IMR-90 (cell line): ENCODE measurements at regions not wholly inside any gene's neighbourhood (a gene's known extent, or its start where the extent isn't known, plus 50 kb on each side); places are given as distances from the start of the nearest gene placed in this dataset.

Experiments
- ATAC-seq: fragments of 200-7000 bp; cut with Tn5 transposase; 2 replicates; pipeline ENCODE4 v1.9.1; 2020; ENCODE audit warnings: low read depth, mild to moderate bottlenecking, moderate library complexity
- BruUV-seq: library from RNA; stranded (reverse); fragments of 400-500 nt; replicated peaks from 2 replicates; lab custom pipeline; 2021; lab: Mats Ljungman, UMichigan
- CTCF ChIA-PET: fragments of 300-600 bp; formaldehyde crosslinking; extraction: SDS; loops from one replicate; lab custom pipeline; 2021; ENCODE audit warnings: antibody characterized with exemption; lab: Yijun Ruan, JAX
- POLR2A ChIA-PET: fragments of 300-600 bp; sonication (Branson Sonifier 250); formaldehyde crosslinking; loops from one replicate; lab custom pipeline; 2022; ENCODE audit warnings: antibody characterized with exemption; ENCODE audit not compliant: unreplicated experiment; lab: Charles Lee
- DNase-seq: peaks from one replicate; pipeline ENCODE4 v3.0.0; 2013
- H2AFZ ChIP-seq: replicated peaks from 2 replicates; pipeline ENCODE3; 2013; ENCODE audit warnings: low read length, mild to moderate bottlenecking; ENCODE audit not compliant: poor library complexity
- H2AK5ac ChIP-seq: 2 replicates; pipeline ENCODE4 v1.6.1; 2013; ENCODE audit warnings: low read depth, low read length, inconsistent platforms
- H2AK9ac ChIP-seq: replicated peaks from 2 replicates; pipeline ENCODE3; 2013; ENCODE audit warnings: mild to moderate bottlenecking, low read depth, low read length, moderate library complexity; ENCODE audit not compliant: poor library complexity
- H2BK120ac ChIP-seq: 2 replicates; pipeline ENCODE4 v1.6.1; 2013; ENCODE audit warnings: low read depth, low read length, inconsistent platforms
- H2BK15ac ChIP-seq: 3 replicates; pipeline ENCODE4 v1.6.1; 2013; ENCODE audit warnings: low read depth, low read length, inconsistent platforms
- H2BK20ac ChIP-seq: 2 replicates; pipeline ENCODE4 v1.6.1; 2013; ENCODE audit warnings: low read depth, mild to moderate bottlenecking, inconsistent platforms, low read length, moderate library complexity
- H2BK5ac ChIP-seq: 2 replicates; pipeline ENCODE4 v1.6.1; 2013; ENCODE audit warnings: mild to moderate bottlenecking, low read depth, low read length, inconsistent platforms; ENCODE audit not compliant: poor library complexity, severe bottlenecking
- H3K14ac ChIP-seq: replicated peaks from 2 replicates; pipeline ENCODE4 v1.6.1; 2013; ENCODE audit warnings: low read depth, low read length, inconsistent platforms
- H3K18ac ChIP-seq: 2 replicates; pipeline ENCODE4 v1.6.1; 2013; ENCODE audit warnings: low read depth, low read length, control low read depth
- H3K23ac ChIP-seq: 2 replicates; pipeline ENCODE4 v1.6.1; 2013; ENCODE audit warnings: low read depth, low read length, inconsistent platforms
- H3K27ac ChIP-seq: 2 replicates; pipeline ENCODE4 v1.5.1; 2013; ENCODE audit warnings: mild to moderate bottlenecking, control low read depth, low read length; ENCODE audit not compliant: insufficient read depth
- H3K27me3 ChIP-seq: 2 replicates; pipeline ENCODE4 v1.6.1; 2013; ENCODE audit warnings: low read length; ENCODE audit not compliant: control insufficient read depth, insufficient read depth
- H3K36me3 ChIP-seq: 2 replicates; pipeline ENCODE4 v1.6.1; 2013; ENCODE audit warnings: low read length, mixed read lengths; ENCODE audit not compliant: control insufficient read depth, insufficient read depth
- H3K4ac ChIP-seq: 2 replicates; pipeline ENCODE4 v1.6.1; 2013; ENCODE audit warnings: low read depth, low read length, inconsistent platforms
- H3K4me1 ChIP-seq: 2 replicates; pipeline ENCODE4 v1.6.1; 2013; ENCODE audit warnings: low read length, mixed read lengths; ENCODE audit not compliant: control insufficient read depth, insufficient read depth
- H3K4me2 ChIP-seq: 2 replicates; pipeline ENCODE4 v1.6.1; 2013; ENCODE audit warnings: low read depth, mild to moderate bottlenecking, control low read depth, low read length, moderate library complexity
- H3K4me3 ChIP-seq: 2 replicates; pipeline ENCODE4 v1.5.1; 2013; ENCODE audit warnings: low read depth, mild to moderate bottlenecking, control low read depth, low read length, moderate library complexity; ENCODE audit not compliant: insufficient read depth
- H3K56ac ChIP-seq: 2 replicates; pipeline ENCODE4 v1.6.1; 2013; ENCODE audit warnings: low read length, inconsistent platforms; ENCODE audit not compliant: insufficient read depth; ENCODE audit errors: extremely low read depth
- H3K79me1 ChIP-seq, 2 experiments: 2 replicates each; pipeline ENCODE4 v1.6.1; 2013; ENCODE audit warnings: low read length in 2 of 2, inconsistent platforms in 1 of 2, low read depth in 1 of 2
- H3K9ac ChIP-seq: 2 replicates; pipeline ENCODE4 v1.6.1; 2013; ENCODE audit warnings: low read depth, low read length, control low read depth
- H3K9me1 ChIP-seq: 2 replicates; pipeline ENCODE4 v1.6.1; 2013; ENCODE audit warnings: low read length, inconsistent platforms; ENCODE audit not compliant: insufficient read depth
- H3K9me3 ChIP-seq: 2 replicates; pipeline ENCODE4 v1.6.1; 2013; ENCODE audit warnings: low read length; ENCODE audit not compliant: control insufficient read depth, insufficient read depth
- H4K20me1 ChIP-seq: 2 replicates; pipeline ENCODE4 v1.6.1; 2013; ENCODE audit warnings: low read length, inconsistent platforms; ENCODE audit not compliant: insufficient read depth
- H4K5ac ChIP-seq: 2 replicates; pipeline ENCODE4 v1.6.1; 2013; ENCODE audit warnings: mild to moderate bottlenecking, low read depth, low read length, control low read depth
- H4K8ac ChIP-seq, 2 experiments: 2 replicates each; pipeline ENCODE4 v1.6.1; 2013; ENCODE audit warnings: low read depth in 2 of 2, low read length in 2 of 2, control low read depth in 1 of 2, inconsistent platforms in 1 of 2
- H4K91ac ChIP-seq: 2 replicates; pipeline ENCODE4 v1.6.1; 2013; ENCODE audit warnings: low read depth, low read length, inconsistent platforms; ENCODE audit not compliant: insufficient read depth
- RCOR1 ChIP-seq: IDR thresholded peaks from 2 replicates; pipeline ENCODE4 v1.6.1; 2012; ENCODE audit warnings: mild to moderate bottlenecking, low read length, improper control_type of control experiment; ENCODE audit not compliant: insufficient replicate concordance
- SMC3 ChIP-seq: fragments of 150-350 bp; IDR thresholded peaks from 2 replicates; pipeline ENCODE4 v1.6.1; 2016; ENCODE audit warnings: low read depth, mild to moderate bottlenecking, antibody characterized with exemption, low read length, moderate library complexity
- dilution Hi-C: fragments of 300-500 bp; cut with HindIII; formaldehyde crosslinking; loops from one replicate; pipeline ENCODE4 v1.14.3; 2018; ENCODE audit warnings: low sequenced_read_pairs; ENCODE audit not compliant: unreplicated experiment
- in situ Hi-C: fragments of 300-500 bp; cut with MboI; formaldehyde crosslinking; loops from 3 replicates; pipeline ENCODE4 v1.14.3; 2019; ENCODE audit warnings: low sequenced_read_pairs, inconsistent platforms, mixed read lengths
- intact Hi-C: fragments of 100-400 bp; cut with micrococcal nuclease; formaldehyde crosslinking; loops from 2 replicates; pipeline ENCODE4 v1.10.0; 2022
- TF ChIP-seq, protein P1 (sequence below): fragments of 150-350 bp; IDR thresholded peaks from 2 replicates; pipeline ENCODE4 v1.6.1; 2016; ENCODE audit warnings: low read depth, mild to moderate bottlenecking, low read length, moderate library complexity, borderline replicate concordance

DNA sequence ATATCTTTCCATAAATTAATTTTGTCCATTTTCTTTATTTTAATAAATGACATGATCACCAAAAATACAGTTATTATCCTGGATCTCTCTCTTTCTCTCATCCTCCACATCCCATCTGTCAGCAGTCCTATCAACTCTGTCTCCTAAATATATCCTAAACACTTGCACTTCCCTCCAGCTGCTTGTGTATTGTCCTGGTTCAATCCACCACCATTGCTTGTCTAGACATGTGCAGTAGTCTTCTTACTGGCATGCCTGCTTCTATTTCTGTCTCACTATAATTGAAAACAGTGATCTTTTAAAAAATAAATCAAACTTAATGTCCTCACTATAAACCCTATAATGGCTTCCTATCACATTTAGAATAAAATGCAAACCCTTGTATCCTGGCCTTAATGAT, 2168.6 kb upstream of the PIK3C3 start:
- no peak overlapping the region for H4K5ac ChIP-seq
- no peak overlapping the region for H2AFZ ChIP-seq
- no peak overlapping the region for H2AK5ac ChIP-seq
- H3K27me3 ChIP-seq: no peaks in the 10 kb centered on the region
- peaks cover 0 to 8% of the 10 kb centered on the region in 2 experiments; a peak in 1 of 4 replicates for H3K79me1 ChIP-seq
- H3K4ac ChIP-seq: no peak overlapping the region
- POLR2A ChIA-PET: no interaction called here
- no peak overlapping the region for H3K9ac ChIP-seq
- no peak overlapping the region for H4K91ac ChIP-seq
- H3K9me3 ChIP-seq: no peaks in the 10 kb centered on the region
- no peaks in the 10 kb centered on the region for H3K36me3 ChIP-seq
- no peak overlapping the region for H3K18ac ChIP-seq
- intact Hi-C loops: no loop called here
- no peak overlapping the region for H3K4me3 ChIP-seq
- no peak overlapping the region for H2AK9ac ChIP-seq
- no peaks in the 10 kb centered on the region for H3K9me1 ChIP-seq
- no peak overlapping the region for H3K14ac ChIP-seq
- CTCF ChIA-PET: interaction anchor here (0.6 to 1.1 kb wide), 2 partner anchors 12 to 426 kb away, joined by 3 read pairs; no protein-coding TSS in a partner anchor
- no peak overlapping the region for H2BK15ac ChIP-seq
- no peak overlapping the region for H3K23ac ChIP-seq
- no peak overlapping the region for H3K4me2 ChIP-seq
- H2BK20ac ChIP-seq: no peak overlapping the region
- no peak overlapping the region for H2BK120ac ChIP-seq
- in situ Hi-C loops: no loop called here
- H4K20me1 ChIP-seq: no peaks in the 10 kb centered on the region
- dilution Hi-C loops: no loop called here
- H2BK5ac ChIP-seq: no peak overlapping the region
- no TSS peak for BruUV-seq
- H3K4me1 ChIP-seq: 0 out of 2 replicates have a peak, but pooled peaks cover 2% of the 10 kb centered on the region
- no peak overlapping the region for H3K27ac ChIP-seq
- no peak overlapping the region for H3K56ac ChIP-seq
- TF ChIP-seq RCOR1: no peak
- TF ChIP-seq SMC3: no peak
- TF ChIP-seq, protein P1, sequence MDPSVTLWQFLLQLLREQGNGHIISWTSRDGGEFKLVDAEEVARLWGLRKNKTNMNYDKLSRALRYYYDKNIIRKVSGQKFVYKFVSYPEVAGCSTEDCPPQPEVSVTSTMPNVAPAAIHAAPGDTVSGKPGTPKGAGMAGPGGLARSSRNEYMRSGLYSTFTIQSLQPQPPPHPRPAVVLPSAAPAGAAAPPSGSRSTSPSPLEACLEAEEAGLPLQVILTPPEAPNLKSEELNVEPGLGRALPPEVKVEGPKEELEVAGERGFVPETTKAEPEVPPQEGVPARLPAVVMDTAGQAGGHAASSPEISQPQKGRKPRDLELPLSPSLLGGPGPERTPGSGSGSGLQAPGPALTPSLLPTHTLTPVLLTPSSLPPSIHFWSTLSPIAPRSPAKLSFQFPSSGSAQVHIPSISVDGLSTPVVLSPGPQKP: no peak
- ATAC-seq: no peak
- H4K8ac ChIP-seq: no peak overlapping the region
- DNase-seq: no peak
